KOPT-K1 (cell line): ENCODE measurements at regions not wholly inside any gene's neighbourhood (a gene's known extent, or its start where the extent isn't known, plus 50 kb on each side); places are given as distances from the start of the nearest gene placed in this dataset.
"Not testable (repeated sequence)": the region's sequence is repeated elsewhere in the genome, so short reads cannot be mapped to it uniquely, and the experiment has no call there.

Experiments used
- H3K27ac ChIP-seq: fragments of 200-600 bp; sonication (generic); 2 replicates; pipeline ENCODE4 v1.5.1; 2016; ENCODE audit warnings: antibody characterized with exemption, mild to moderate bottlenecking, low read depth, low read length; ENCODE audit not compliant: poor library complexity, severe bottlenecking
- H3K36me3 ChIP-seq: fragments of 200-600 bp; sonication (generic); 2 replicates; pipeline ENCODE4 v1.5.1; 2017; ENCODE audit warnings: antibody characterized with exemption, mild to moderate bottlenecking, low read length, moderate library complexity; ENCODE audit not compliant: insufficient read depth
- H3K9me3 ChIP-seq: fragments of 200-600 bp; sonication (generic); 2 replicates; pipeline ENCODE4 v1.5.1; 2017; ENCODE audit warnings: antibody characterized with exemption, low read length, mild to moderate bottlenecking; ENCODE audit not compliant: insufficient read depth, poor library complexity, severe bottlenecking

- Histone ChIP-seq H3K9me3 (no peaks in the 10 kb centered on the region), H3K27ac (no peak overlapping the region), H3K36me3 (no peaks in the 10 kb centered on the region; the same call in 1 of the 2 replicates)
These were observed 208.4 kb downstream of the TPST1 start for GRCh38 chr7:66413379-66414114.

- Histone ChIP-seq H3K27ac (no peak overlapping the region), H3K36me3 (no peaks in the 10 kb centered on the region), H3K9me3 (no peaks in the 10 kb centered on the region)
These were observed 210.6 kb downstream of the TPST1 start for GRCh38 chr7:66415659-66416265.

GRCh38 chr7:66418537-66418936 lies 210.1 kb upstream of the KCTD7 start:
- Histone ChIP-seq H3K9me3 (no peaks in the 10 kb centered on the region), H3K36me3 (no peaks in the 10 kb centered on the region), H3K27ac (no peak overlapping the region)

GRCh38 chr7:66419210-66419609 lies 209.5 kb upstream of the KCTD7 start:
- H3K36me3 ChIP-seq: no peaks in the 10 kb centered on the region
- no peak overlapping the region for H3K27ac ChIP-seq
- no peaks in the 10 kb centered on the region for H3K9me3 ChIP-seq

GRCh38 chr7:66421830-66422475 lies 206.7 kb upstream of the KCTD7 start:
- Histone ChIP-seq H3K9me3 (no peaks in the 10 kb centered on the region), H3K36me3 (no peaks in the 10 kb centered on the region), H3K27ac (no peak overlapping the region)

- Histone ChIP-seq H3K36me3 (no peaks in the 10 kb centered on the region), H3K9me3 (no peaks in the 10 kb centered on the region), H3K27ac (no peak overlapping the region)
These were observed 205.0 kb upstream of the KCTD7 start for GRCh38 chr7:66423729-66424128.

- H3K9me3 ChIP-seq: no peaks in the 10 kb centered on the region
- no peak overlapping the region for H3K27ac ChIP-seq
- H3K36me3 ChIP-seq: no peaks in the 10 kb centered on the region
These were observed 202.3 kb upstream of the KCTD7 start for GRCh38 chr7:66426332-66426731.

GRCh38 chr7:66426996-66427395 lies 201.7 kb upstream of the KCTD7 start:
- H3K9me3 ChIP-seq: no peaks in the 10 kb centered on the region
- H3K27ac ChIP-seq: no peak overlapping the region
- H3K36me3 ChIP-seq: no peaks in the 10 kb centered on the region

GRCh38 chr7:66427956-66428355 lies 200.7 kb upstream of the KCTD7 start:
- no peaks in the 10 kb centered on the region for H3K9me3 ChIP-seq
- H3K36me3 ChIP-seq: no peaks in the 10 kb centered on the region
- no peak overlapping the region for H3K27ac ChIP-seq

GRCh38 chr7:66429498-66430163 lies 199.1 kb upstream of the KCTD7 start:
- no peaks in the 10 kb centered on the region for H3K9me3 ChIP-seq
- no peaks in the 10 kb centered on the region for H3K36me3 ChIP-seq

GRCh38 chr7:66430164-66430545 lies 198.5 kb upstream of the KCTD7 start:
- Histone ChIP-seq H3K27ac (no peak overlapping the region), H3K36me3 (no peaks in the 10 kb centered on the region), H3K9me3 (no peaks in the 10 kb centered on the region)

More at GRCh38 chr7:66429498-66430163, 199.1 kb upstream of the KCTD7 start:
- H3K27ac ChIP-seq: no peak overlapping the region

- not testable (repeated sequence) for H3K9me3 ChIP-seq, H3K36me3 ChIP-seq, H3K27ac ChIP-seq
These were observed 189.8 kb upstream of the KCTD7 start for GRCh38 chr7:66438703-66439405.

GRCh38 chr7:66442385-66442784 lies 186.3 kb upstream of the KCTD7 start:
- H3K27ac ChIP-seq: no peak overlapping the region
- H3K36me3 ChIP-seq: no peaks in the 10 kb centered on the region

GRCh38 chr7:66443946-66444345 lies 184.7 kb upstream of the KCTD7 start:
- no peaks in the 10 kb centered on the region for H3K9me3 ChIP-seq
- H3K36me3 ChIP-seq: no peaks in the 10 kb centered on the region
- no peak overlapping the region for H3K27ac ChIP-seq

More at GRCh38 chr7:66442385-66442784, 186.3 kb upstream of the KCTD7 start:
- no peaks in the 10 kb centered on the region for H3K9me3 ChIP-seq

GRCh38 chr7:66447007-66447406 lies 181.7 kb upstream of the KCTD7 start:
- not testable (repeated sequence) for H3K9me3 ChIP-seq, H3K27ac ChIP-seq, H3K36me3 ChIP-seq
